ENCODE measurements at regions not wholly inside any gene's neighbourhood (a gene's known extent, or its start where the extent isn't known, plus 50 kb on each side); places are given as distances from the start of the nearest gene placed in this dataset.

GRCh38 chr20:19885939-19886660, 128.0 kb downstream of the RIN2 start (continued):
- no peak for TF ChIP-seq ZNF546 (CRISPR knock-in tag; conservative IDR thresholded peaks at IDR 0.05)
- TF ChIP-seq HNF1B (CRISPR knock-in tag; IDR thresholded peaks at IDR 0.05), result peak; percentile 29; the same call in 1 of the 2 replicates
- no peak for TF ChIP-seq ZNF343 (CRISPR knock-in tag; IDR thresholded peaks at IDR 0.05)
- no peak for TF ChIP-seq ZNF256 (CRISPR knock-in tag; conservative IDR thresholded peaks at IDR 0.05)
- TF ChIP-seq SP1 (IDR thresholded peaks at IDR 0.05), result no peak
- peak; percentile 37; the same call in 1 of the 2 replicates for TF ChIP-seq SP1 (CRISPR knock-in tag; IDR thresholded peaks at IDR 0.05)
- no peak for TF ChIP-seq HNRNPH1 (optimal IDR thresholded peaks at IDR 0.05; ENCODE audit: low read depth, low read length)
- TF ChIP-seq ZNF451 (CRISPR knock-in tag; IDR thresholded peaks at IDR 0.05), result no peak
- peak; percentile 23; the same call in 1 of the 2 replicates for TF ChIP-seq CC2D1A (CRISPR knock-in tag; IDR thresholded peaks at IDR 0.05)
- TF ChIP-seq ZBTB20 (CRISPR knock-in tag; IDR thresholded peaks at IDR 0.05; ENCODE audit: borderline replicate concordance, low read depth), result 0 out of 2 replicates have a peak, but pooled peaks have one; percentile 49
- no peak for TF ChIP-seq KMT2A (CRISPR knock-in tag; IDR thresholded peaks at IDR 0.05)
- no peak for TF ChIP-seq ZNF770 (CRISPR knock-in tag; IDR thresholded peaks at IDR 0.05)
- TF ChIP-seq HMGA1 (CRISPR knock-in tag; conservative IDR thresholded peaks at IDR 0.05), result no peak
- no peak for TF ChIP-seq JUN (CRISPR knock-in tag; IDR thresholded peaks at IDR 0.05)
- peak; percentile 55 for TF ChIP-seq ELF1 (CRISPR knock-in tag; IDR thresholded peaks at IDR 0.05)
- peak; percentile 67; the same call in 1 of the 2 replicates for TF ChIP-seq SOX5 (CRISPR knock-in tag; IDR thresholded peaks at IDR 0.05; ENCODE audit: borderline replicate concordance)
- no peak for TF ChIP-seq CREB3 (CRISPR knock-in tag; IDR thresholded peaks at IDR 0.05)
- TF ChIP-seq ZNF251 (CRISPR knock-in tag; IDR thresholded peaks at IDR 0.05), result no peak
- no peak for TF ChIP-seq ZNF367 (CRISPR knock-in tag; IDR thresholded peaks at IDR 0.05; ENCODE audit: borderline replicate concordance)
- 0 out of 2 replicates have a peak, but pooled peaks have one; percentile 39 for TF ChIP-seq DRAP1 (CRISPR knock-in tag; IDR thresholded peaks at IDR 0.05)
- no peak for TF ChIP-seq TOPORS (CRISPR knock-in tag; IDR thresholded peaks at IDR 0.05)
- 0 out of 2 replicates have a peak, but pooled peaks have one; percentile 39 for TF ChIP-seq SMAD9 (CRISPR knock-in tag; IDR thresholded peaks at IDR 0.05)
- TF ChIP-seq ZBTB38 (CRISPR knock-in tag; IDR thresholded peaks at IDR 0.05), result peak; percentile 55; the same call in 1 of the 2 replicates
- no peak for TF ChIP-seq GLI4 (CRISPR knock-in tag; IDR thresholded peaks at IDR 0.05; ENCODE audit: borderline replicate concordance)
- 0 out of 2 replicates have a peak, but pooled peaks have one; percentile 26 for TF ChIP-seq THAP11 (CRISPR knock-in tag; IDR thresholded peaks at IDR 0.05)
- peak; percentile 60; the same call in 1 of the 2 replicates for TF ChIP-seq HBP1 (CRISPR knock-in tag; IDR thresholded peaks at IDR 0.05; ENCODE audit: low read depth)

All from HepG2 (cell line).